Immature natural killer cell (primary cell): ENCODE measurements at regions not wholly inside any gene's neighbourhood (a gene's known extent, or its start where the extent isn't known, plus 50 kb on each side); places are given as distances from the start of the nearest gene placed in this dataset.

ENCODE experiments used
- DNase-seq, 3 donors: peaks; one replicate each; pipeline ENCODE4 v3.0.0; 2022; ENCODE audit warnings: mixed read lengths in 1 of 3
- H3K27ac Mint-ChIP-seq, 6 donors: one replicate each; pipeline ENCODE4 v1.8.0; 2020; ENCODE audit warnings: mixed read lengths in 6 of 6, mild to moderate bottlenecking in 5 of 6, inconsistent platforms in 4 of 6, moderate library complexity in 3 of 6
- H3K27me3 Mint-ChIP-seq, 3 donors: one replicate each; pipeline ENCODE4 v1.8.0; 2020 to 2021; ENCODE audit warnings: low read depth in 3 of 3, mild to moderate bottlenecking in 3 of 3, mixed read lengths in 3 of 3, moderate library complexity in 3 of 3, inconsistent platforms in 1 of 3
- H3K36me3 Mint-ChIP-seq, 3 donors: one replicate each; pipeline ENCODE4 v1.8.0; 2020; ENCODE audit warnings: mixed read lengths in 3 of 3, inconsistent platforms in 2 of 3, mild to moderate bottlenecking in 2 of 3
- H3K4me1 Mint-ChIP-seq, 2 donors: one replicate each; pipeline ENCODE4 v1.8.0; 2020; ENCODE audit warnings: inconsistent platforms in 2 of 2, mild to moderate bottlenecking in 2 of 2, mixed read lengths in 2 of 2, moderate library complexity in 1 of 2
- H3K4me3 Mint-ChIP-seq, 5 donors: one replicate each; pipeline ENCODE4 v1.8.0; 2020; ENCODE audit warnings: mild to moderate bottlenecking in 5 of 5, mixed read lengths in 5 of 5, inconsistent platforms in 3 of 5, moderate library complexity in 3 of 5
- H3K9me3 Mint-ChIP-seq, 6 donors: one replicate each; pipeline ENCODE4 v1.8.0; 2020; ENCODE audit warnings: mild to moderate bottlenecking in 6 of 6, mixed read lengths in 6 of 6, inconsistent platforms in 4 of 6, moderate library complexity in 3 of 6

GRCh38 chr12:20183563-20183962 is 184.8 kb upstream of the PDE3A start:
- Mint-ChIP-seq H3K4me3 (no peak overlapping the region), H3K27me3 (peaks cover 0 to 3% (median 2%) of the 10 kb centered on the region in 3 donors), H3K27ac (no peak overlapping the region), H3K9me3 (peaks cover 0 to 6% (median 2%) of the 10 kb centered on the region in 6 donors), H3K4me1 (no peaks in the 10 kb centered on the region), H3K36me3 (no peaks in the 10 kb centered on the region)
- DNase-seq: no peak

DNA sequence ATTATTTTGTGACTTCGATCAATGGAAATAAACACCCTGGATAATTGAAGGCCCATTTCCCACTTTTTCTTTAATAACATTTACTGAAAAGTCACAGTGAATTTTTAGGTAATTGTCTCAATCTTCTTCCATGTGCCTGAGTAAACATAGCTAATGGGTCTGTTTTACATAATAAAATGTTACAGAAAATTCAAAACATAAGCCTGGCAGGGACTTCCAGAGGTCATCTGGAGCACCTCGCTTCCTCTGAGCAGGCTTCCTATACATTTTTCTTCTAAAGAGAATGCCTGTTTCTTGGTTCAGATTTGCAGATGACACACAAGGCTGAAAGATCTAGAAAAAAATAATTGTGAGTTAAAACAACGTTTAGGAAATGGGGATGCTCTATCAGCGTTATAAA is 183.8 kb upstream of the PDE3A start:
- Mint-ChIP-seq H3K4me3 (no peak overlapping the region), H3K4me1 (no peaks in the 10 kb centered on the region), H3K36me3 (no peaks in the 10 kb centered on the region), H3K27me3 (peaks cover 0 to 3% (median 2%) of the 10 kb centered on the region in 3 donors), H3K9me3 (peaks cover 0 to 6% (median 2%) of the 10 kb centered on the region in 6 donors), H3K27ac (no peak overlapping the region)
- no peak for DNase-seq

- Mint-ChIP-seq H3K4me1 (no peaks in the 10 kb centered on the region), H3K4me3 (no peak overlapping the region), H3K36me3 (no peaks in the 10 kb centered on the region), H3K9me3 (peaks cover 0 to 6% (median 0%) of the 10 kb centered on the region in 6 donors), H3K27me3 (peaks cover 0 to 3% (median 2%) of the 10 kb centered on the region in 3 donors), H3K27ac (no peak overlapping the region)
- DNase-seq: no peak
These were observed 180.9 kb upstream of the PDE3A start for GRCh38 chr12:20187456-20187855.

- no peak for DNase-seq
- Mint-ChIP-seq H3K27me3 (no peaks in the 10 kb centered on the region), H3K36me3 (no peaks in the 10 kb centered on the region), H3K4me3 (no peak overlapping the region), H3K9me3 (peaks cover 0 to 6% (median 0%) of the 10 kb centered on the region in 6 donors), H3K4me1 (no peaks in the 10 kb centered on the region), H3K27ac (no peak overlapping the region)
These were observed 179.2 kb upstream of the PDE3A start for GRCh38 chr12:20188930-20189653.

DNA sequence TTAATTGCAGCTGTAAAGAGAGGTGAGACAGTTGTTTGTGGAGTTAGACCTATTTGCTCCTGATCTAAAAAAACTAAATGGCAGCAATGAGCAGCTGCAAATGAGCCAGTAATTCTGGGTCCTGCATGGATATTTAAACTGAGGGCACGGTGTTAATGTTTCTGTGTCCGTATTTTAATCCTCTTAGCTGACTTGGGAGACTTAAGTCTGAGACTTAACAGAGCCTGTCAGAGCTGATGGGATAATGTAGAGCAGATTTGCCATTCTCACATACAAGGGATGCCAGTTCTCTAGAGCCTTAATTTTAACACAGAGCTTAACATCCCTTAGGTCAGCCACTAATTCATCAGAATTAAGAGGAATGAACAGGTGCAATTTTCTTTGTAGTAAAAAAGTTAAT is 178.6 kb upstream of the PDE3A start:
- H3K4me3 Mint-ChIP-seq: no peak overlapping the region
- H3K36me3 Mint-ChIP-seq: no peaks in the 10 kb centered on the region
- no peak for DNase-seq
- H3K9me3 Mint-ChIP-seq: peaks cover 0 to 6% (median 0%) of the 10 kb centered on the region in 6 donors
- no peaks in the 10 kb centered on the region for H3K27me3 Mint-ChIP-seq
- H3K4me1 Mint-ChIP-seq: no peaks in the 10 kb centered on the region
- H3K27ac Mint-ChIP-seq: no peak overlapping the region

DNA sequence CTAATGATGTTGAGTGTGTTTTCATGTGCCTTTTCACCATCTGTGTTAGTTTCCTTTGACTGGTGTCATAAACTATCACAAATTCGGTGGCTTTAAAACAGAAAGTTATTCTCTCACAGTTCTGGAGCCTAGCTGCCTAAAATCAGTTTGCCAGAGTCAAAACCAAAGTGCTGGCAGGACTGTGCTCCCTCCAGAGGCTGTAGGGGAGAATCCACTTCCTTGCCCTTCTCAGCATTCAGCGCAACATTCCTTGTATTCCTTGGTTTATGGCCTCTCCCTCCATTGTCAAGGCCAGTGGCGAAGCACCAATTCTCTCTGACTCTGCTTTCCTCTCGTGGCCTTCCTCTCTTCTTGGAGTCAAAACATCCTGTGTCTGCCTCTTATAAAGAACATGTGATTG is 174.2 kb upstream of the PDE3A start:
- H3K27me3 Mint-ChIP-seq: peaks cover 0 to 4% (median 0%) of the 10 kb centered on the region in 3 donors
- DNase-seq: no peak
- peaks cover 0 to 7% (median 0%) of the 10 kb centered on the region in 6 donors for H3K9me3 Mint-ChIP-seq
- no peaks in the 10 kb centered on the region for H3K36me3 Mint-ChIP-seq
- no peak overlapping the region for H3K4me3 Mint-ChIP-seq
- no peaks in the 10 kb centered on the region for H3K4me1 Mint-ChIP-seq
- no peak overlapping the region for H3K27ac Mint-ChIP-seq

DNA sequence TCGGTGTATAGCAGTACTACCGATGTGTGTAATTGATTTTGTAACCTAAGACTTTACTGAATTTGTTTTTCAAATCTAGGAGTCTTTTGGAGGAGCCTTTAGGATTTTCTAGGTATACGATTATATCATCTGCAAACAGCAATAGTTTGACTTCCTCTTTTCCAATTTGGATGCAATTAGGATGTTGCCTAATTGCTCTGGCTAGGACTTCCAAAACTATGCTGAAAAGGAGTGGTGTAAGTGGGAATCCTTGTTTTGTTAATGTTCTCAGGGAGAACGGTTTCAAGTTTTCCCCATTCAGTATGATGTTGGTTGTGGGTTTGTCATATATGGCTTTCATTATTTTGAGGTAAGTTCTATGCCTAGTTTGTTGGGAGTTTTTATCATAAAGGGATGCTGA is 171.6 kb upstream of the PDE3A start:
- H3K4me3 Mint-ChIP-seq: no peak overlapping the region
- H3K4me1 Mint-ChIP-seq: no peaks in the 10 kb centered on the region
- no peaks in the 10 kb centered on the region for H3K36me3 Mint-ChIP-seq
- H3K9me3 Mint-ChIP-seq: peaks cover 0 to 12% (median 0%) of the 10 kb centered on the region in 6 donors
- H3K27me3 Mint-ChIP-seq: peaks cover 0 to 4% (median 2%) of the 10 kb centered on the region in 3 donors
- DNase-seq: no peak
- no peak overlapping the region for H3K27ac Mint-ChIP-seq

- Mint-ChIP-seq H3K4me3 (no peak overlapping the region), H3K4me1 (no peaks in the 10 kb centered on the region), H3K27ac (no peak overlapping the region), H3K36me3 (no peaks in the 10 kb centered on the region), H3K9me3 (peaks cover 0 to 12% (median 0%) of the 10 kb centered on the region in 6 donors), H3K27me3 (peaks cover 0 to 4% (median 2%) of the 10 kb centered on the region in 3 donors)
- no peak for DNase-seq
These were observed 170.9 kb upstream of the PDE3A start for GRCh38 chr12:20197411-20197810.

GRCh38 chr12:20199780-20200179 is 168.6 kb upstream of the PDE3A start:
- Mint-ChIP-seq H3K27ac (no peak overlapping the region), H3K4me3 (no peak overlapping the region), H3K27me3 (peaks cover 0 to 4% (median 2%) of the 10 kb centered on the region in 3 donors), H3K36me3 (no peaks in the 10 kb centered on the region), H3K9me3 (peaks cover 0 to 12% (median 0%) of the 10 kb centered on the region in 6 donors), H3K4me1 (no peaks in the 10 kb centered on the region)
- DNase-seq: no peak

- Mint-ChIP-seq H3K27ac (no peak overlapping the region), H3K4me3 (no peak overlapping the region), H3K36me3 (no peaks in the 10 kb centered on the region), H3K4me1 (no peaks in the 10 kb centered on the region), H3K27me3 (peaks cover 0 to 5% (median 0%) of the 10 kb centered on the region in 3 donors), H3K9me3 (peaks cover 0 to 12% (median 0%) of the 10 kb centered on the region in 6 donors)
- DNase-seq: no peak
These were observed 166.6 kb upstream of the PDE3A start for GRCh38 chr12:20201733-20202132.

DNA sequence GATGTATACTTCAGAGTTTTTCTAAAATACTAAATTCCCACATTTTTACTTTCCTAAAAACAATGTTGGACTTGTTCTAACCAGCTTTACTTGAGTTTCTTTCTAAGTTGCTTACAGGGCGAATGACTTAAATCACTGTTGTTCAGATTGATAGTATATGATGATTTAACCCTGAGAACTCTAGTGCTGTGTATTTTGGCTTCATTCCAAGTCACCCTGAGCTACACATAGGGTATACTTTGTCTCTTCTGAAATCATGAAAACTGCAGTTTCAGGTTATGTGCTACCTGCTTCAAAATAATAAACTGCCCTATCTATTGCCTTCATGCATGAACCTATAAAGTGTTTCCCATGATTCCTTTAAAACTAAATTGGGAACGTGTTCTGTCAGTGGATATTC is 162.5 kb upstream of the PDE3A start:
- no peaks in the 10 kb centered on the region for H3K4me1 Mint-ChIP-seq
- H3K27me3 Mint-ChIP-seq: peaks cover 0 to 4% (median 0%) of the 10 kb centered on the region in 3 donors
- DNase-seq: no peak
- H3K4me3 Mint-ChIP-seq: no peak overlapping the region
- no peak overlapping the region for H3K27ac Mint-ChIP-seq
- no peaks in the 10 kb centered on the region for H3K36me3 Mint-ChIP-seq
- peaks cover 0 to 3% (median 0%) of the 10 kb centered on the region in 6 donors for H3K9me3 Mint-ChIP-seq

- no peaks in the 10 kb centered on the region for H3K36me3 Mint-ChIP-seq
- no peak overlapping the region for H3K4me3 Mint-ChIP-seq
- peaks cover 0 to 3% (median 0%) of the 10 kb centered on the region in 6 donors for H3K9me3 Mint-ChIP-seq
- no peak for DNase-seq
- no peak overlapping the region for H3K27ac Mint-ChIP-seq
- no peaks in the 10 kb centered on the region for H3K4me1 Mint-ChIP-seq
- H3K27me3 Mint-ChIP-seq: peaks cover 0 to 4% (median 0%) of the 10 kb centered on the region in 3 donors
These were observed 161.9 kb upstream of the PDE3A start for GRCh38 chr12:20206410-20206809.

GRCh38 chr12:20210621-20211215 is 157.6 kb upstream of the PDE3A start:
- no peaks in the 10 kb centered on the region for H3K36me3 Mint-ChIP-seq
- H3K9me3 Mint-ChIP-seq: peaks cover 0 to 5% (median 0%) of the 10 kb centered on the region in 6 donors
- no peaks in the 10 kb centered on the region for H3K4me1 Mint-ChIP-seq
- no peak overlapping the region for H3K27ac Mint-ChIP-seq
- DNase-seq: no peak
- no peak overlapping the region for H3K4me3 Mint-ChIP-seq
- peaks cover 0 to 4% (median 0%) of the 10 kb centered on the region in 3 donors for H3K27me3 Mint-ChIP-seq

GRCh38 chr12:20211541-20211940 is 156.8 kb upstream of the PDE3A start:
- Mint-ChIP-seq H3K27ac (no peak overlapping the region), H3K27me3 (peaks cover 0 to 1% (median 0%) of the 10 kb centered on the region in 3 donors), H3K36me3 (no peaks in the 10 kb centered on the region), H3K4me3 (no peak overlapping the region), H3K9me3 (peaks cover 0 to 5% (median 0%) of the 10 kb centered on the region in 6 donors), H3K4me1 (no peaks in the 10 kb centered on the region)
- DNase-seq: no peak
